ENCODE measurements at regions not wholly inside any gene's neighbourhood (a gene's known extent, or its start where the extent isn't known, plus 50 kb on each side); places are given as distances from the start of the nearest gene placed in this dataset.

GRCh38 chr4:35970366-35970960 lies 273.9 kb downstream of the ARAP2 start:
- H3K36me3 Mint-ChIP-seq, result no peaks in the 10 kb centered on the region
- no peaks in the 10 kb centered on the region for H3K9me3 Mint-ChIP-seq
- DNase-seq, result no peak
- no peak overlapping the region for H3K4me3 Mint-ChIP-seq
- H3K27me3 Mint-ChIP-seq, result peaks cover 7% of the 10 kb centered on the region
- H3K27ac Mint-ChIP-seq, result no peak overlapping the region
- H3K4me1 Mint-ChIP-seq, result peaks cover 2% of the 10 kb centered on the region

DNA sequence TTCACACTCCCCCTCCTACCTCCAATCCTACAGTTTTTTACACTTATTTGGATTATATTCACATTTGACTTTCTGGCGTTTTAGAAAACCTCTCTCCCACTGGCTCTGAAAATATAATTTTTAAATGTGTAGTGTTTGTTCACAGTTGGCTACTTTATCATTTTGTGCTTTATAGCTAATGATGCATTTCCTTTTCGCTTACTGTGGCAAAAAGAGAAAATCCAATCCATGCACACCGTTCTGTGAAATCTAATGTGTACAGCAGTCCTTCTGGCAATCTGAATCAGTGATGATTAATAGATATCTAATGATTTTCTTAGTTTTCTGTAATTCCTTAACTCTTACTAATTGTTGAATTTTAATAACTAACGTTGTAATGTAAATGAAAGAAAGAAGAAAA lies 271.5 kb downstream of the ARAP2 start:
- DNase-seq, result no peak
- Mint-ChIP-seq H3K36me3 (no peaks in the 10 kb centered on the region), H3K9me3 (no peaks in the 10 kb centered on the region), H3K4me3 (no peak overlapping the region), H3K4me1 (peaks cover 8% of the 10 kb centered on the region), H3K27me3 (peaks cover 7% of the 10 kb centered on the region), H3K27ac (no peak overlapping the region)

DNA sequence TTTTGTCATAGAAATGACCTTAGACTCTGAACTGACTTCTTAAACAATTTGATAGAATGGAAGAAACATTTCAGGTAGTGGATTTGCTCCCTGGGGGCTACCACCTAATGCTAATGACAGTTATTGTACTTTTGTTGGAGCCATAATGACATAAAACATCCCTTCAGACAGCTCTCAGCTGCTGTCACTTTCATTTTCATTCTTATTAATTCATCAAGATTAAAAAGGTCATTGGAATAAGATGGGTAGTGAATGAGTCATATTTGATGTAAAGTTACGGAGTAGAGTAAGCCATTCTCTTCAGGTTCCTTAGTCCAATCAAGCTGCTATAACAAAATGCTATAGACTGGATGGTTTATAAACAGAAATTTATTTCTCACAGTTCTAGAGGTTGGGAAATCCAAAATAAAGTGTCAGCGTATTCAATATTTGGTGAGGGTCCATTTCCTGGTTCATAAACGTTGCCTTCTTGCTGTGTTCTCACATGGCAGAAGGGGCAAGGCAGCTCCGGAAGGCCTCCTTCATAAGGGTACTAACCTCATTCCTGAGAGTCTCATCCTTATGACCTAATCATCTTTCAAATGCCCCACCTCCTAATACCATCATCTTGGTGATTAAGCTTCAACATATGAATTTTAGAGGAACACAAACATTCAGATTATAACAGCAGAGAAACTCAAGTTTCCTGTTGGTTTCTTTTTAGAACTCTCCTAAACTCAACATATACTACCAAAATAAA lies 268.5 kb downstream of the ARAP2 start:
- no peak overlapping the region for H3K27ac Mint-ChIP-seq
- no peaks in the 10 kb centered on the region for H3K9me3 Mint-ChIP-seq
- peaks cover 8% of the 10 kb centered on the region for H3K4me1 Mint-ChIP-seq
- peaks cover 10% of the 10 kb centered on the region for H3K27me3 Mint-ChIP-seq
- no peak overlapping the region for H3K4me3 Mint-ChIP-seq
- DNase-seq, result no peak
- H3K36me3 Mint-ChIP-seq, result no peaks in the 10 kb centered on the region

- Mint-ChIP-seq H3K27ac (no peak overlapping the region), H3K27me3 (peaks cover 4% of the 10 kb centered on the region), H3K36me3 (no peaks in the 10 kb centered on the region), H3K4me3 (no peak overlapping the region), H3K4me1 (peaks cover 14% of the 10 kb centered on the region), H3K9me3 (no peaks in the 10 kb centered on the region)
- no peak for DNase-seq
These were observed 265.8 kb downstream of the ARAP2 start for GRCh38 chr4:35978551-35978950.

- DNase-seq, result no peak
- Mint-ChIP-seq H3K27ac (no peak overlapping the region), H3K4me1 (peaks cover 6% of the 10 kb centered on the region), H3K27me3 (peaks cover 4% of the 10 kb centered on the region), H3K4me3 (no peak overlapping the region), H3K9me3 (peaks cover 8% of the 10 kb centered on the region), H3K36me3 (no peaks in the 10 kb centered on the region)
These were observed 262.0 kb downstream of the ARAP2 start for GRCh38 chr4:35982318-35982717.

DNA sequence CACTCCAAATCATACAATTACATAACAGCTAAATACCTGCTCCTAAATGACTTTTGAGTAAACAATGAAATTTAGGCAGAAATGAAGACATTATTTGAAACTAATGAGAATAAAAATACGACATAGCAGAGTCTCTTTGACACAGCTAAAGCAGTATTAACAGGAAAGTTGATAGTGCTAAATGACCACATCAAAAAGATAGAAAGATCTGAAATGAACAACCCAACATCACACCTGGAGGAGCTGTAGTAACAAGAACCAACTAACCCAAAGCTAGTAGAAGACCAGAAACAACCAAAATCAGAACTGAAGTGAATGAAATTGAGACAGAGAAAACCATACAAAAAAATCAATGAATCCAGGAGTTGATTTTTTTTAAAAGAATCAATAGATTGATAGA lies 257.8 kb downstream of the ARAP2 start:
- DNase-seq, result no peak
- Mint-ChIP-seq H3K27me3 (no peaks in the 10 kb centered on the region), H3K27ac (no peak overlapping the region), H3K4me3 (no peak overlapping the region), H3K36me3 (no peaks in the 10 kb centered on the region), H3K4me1 (peaks cover 3% of the 10 kb centered on the region), H3K9me3 (peaks cover 8% of the 10 kb centered on the region)

- no peaks in the 10 kb centered on the region for H3K9me3 Mint-ChIP-seq
These were observed 250.7 kb downstream of the ARAP2 start for GRCh38 chr4:35993606-35994005.

GRCh38 chr4:36000941-36001557 lies 243.3 kb downstream of the ARAP2 start:
- no peaks in the 10 kb centered on the region for H3K9me3 Mint-ChIP-seq
- DNase-seq, result no peak
- no peaks in the 10 kb centered on the region for H3K27me3 Mint-ChIP-seq
- no peaks in the 10 kb centered on the region for H3K36me3 Mint-ChIP-seq
- H3K4me3 Mint-ChIP-seq, result no peak overlapping the region
- no peaks in the 10 kb centered on the region for H3K4me1 Mint-ChIP-seq
- H3K27ac Mint-ChIP-seq, result no peak overlapping the region

More at GRCh38 chr4:35993606-35994005, 250.7 kb downstream of the ARAP2 start:
- Mint-ChIP-seq H3K4me3 (no peak overlapping the region), H3K36me3 (no peaks in the 10 kb centered on the region), H3K27me3 (no peaks in the 10 kb centered on the region), H3K27ac (no peak overlapping the region), H3K4me1 (no peaks in the 10 kb centered on the region)
- DNase-seq, result no peak

- Mint-ChIP-seq H3K9me3 (no peaks in the 10 kb centered on the region), H3K36me3 (no peaks in the 10 kb centered on the region), H3K4me1 (no peaks in the 10 kb centered on the region), H3K4me3 (no peak overlapping the region), H3K27ac (no peak overlapping the region), H3K27me3 (no peaks in the 10 kb centered on the region)
- DNase-seq, result no peak
These were observed 241.3 kb downstream of the ARAP2 start for GRCh38 chr4:36003051-36003450.

GRCh38 chr4:36004204-36004851 lies 240.0 kb downstream of the ARAP2 start:
- no peaks in the 10 kb centered on the region for H3K4me1 Mint-ChIP-seq
- H3K27ac Mint-ChIP-seq, result no peak overlapping the region
- no peak for DNase-seq
- H3K9me3 Mint-ChIP-seq, result peaks cover 2% of the 10 kb centered on the region
- no peak overlapping the region for H3K4me3 Mint-ChIP-seq
- no peaks in the 10 kb centered on the region for H3K27me3 Mint-ChIP-seq
- no peaks in the 10 kb centered on the region for H3K36me3 Mint-ChIP-seq

GRCh38 chr4:36006226-36006625 lies 238.1 kb downstream of the ARAP2 start:
- Mint-ChIP-seq H3K27me3 (no peaks in the 10 kb centered on the region), H3K9me3 (peaks cover 2% of the 10 kb centered on the region), H3K4me1 (no peaks in the 10 kb centered on the region), H3K36me3 (no peaks in the 10 kb centered on the region), H3K4me3 (no peak overlapping the region), H3K27ac (no peak overlapping the region)
- no peak for DNase-seq

- Mint-ChIP-seq H3K36me3 (no peaks in the 10 kb centered on the region), H3K4me1 (no peaks in the 10 kb centered on the region), H3K27ac (no peak overlapping the region), H3K4me3 (no peak overlapping the region), H3K9me3 (peaks cover 2% of the 10 kb centered on the region), H3K27me3 (no peaks in the 10 kb centered on the region)
- no peak for DNase-seq
These were observed 233.9 kb downstream of the ARAP2 start for GRCh38 chr4:36010397-36010929.

- Mint-ChIP-seq H3K4me1 (no peaks in the 10 kb centered on the region), H3K4me3 (no peak overlapping the region), H3K9me3 (peaks cover 2% of the 10 kb centered on the region), H3K36me3 (no peaks in the 10 kb centered on the region), H3K27ac (no peak overlapping the region), H3K27me3 (no peaks in the 10 kb centered on the region)
- no peak for DNase-seq
These were observed 232.9 kb downstream of the ARAP2 start for GRCh38 chr4:36011381-36011780.

DNA sequence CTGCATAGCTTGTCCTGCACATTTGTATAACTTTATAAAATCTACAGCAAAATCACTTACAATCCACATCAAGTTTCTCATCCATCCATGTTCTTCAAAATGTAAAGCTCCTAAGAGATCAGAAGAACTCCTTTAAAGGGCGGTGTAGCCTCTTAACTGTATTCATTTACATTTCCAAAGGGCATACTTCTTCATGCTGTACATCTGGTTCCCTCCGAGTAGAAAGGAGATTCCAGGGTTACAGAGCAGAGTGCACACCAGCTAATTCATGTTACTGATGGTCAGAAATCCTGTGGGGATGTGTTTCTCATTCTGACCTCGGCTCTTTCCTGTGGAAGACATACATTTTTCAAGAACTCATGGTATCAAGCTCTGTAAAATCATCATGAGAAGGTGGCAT lies 231.8 kb downstream of the ARAP2 start:
- H3K9me3 Mint-ChIP-seq, result peaks cover 2% of the 10 kb centered on the region
- no peak overlapping the region for H3K27ac Mint-ChIP-seq
- no peaks in the 10 kb centered on the region for H3K27me3 Mint-ChIP-seq
- H3K4me3 Mint-ChIP-seq, result no peak overlapping the region
- H3K36me3 Mint-ChIP-seq, result no peaks in the 10 kb centered on the region
- H3K4me1 Mint-ChIP-seq, result no peaks in the 10 kb centered on the region
- DNase-seq, result no peak

DNA sequence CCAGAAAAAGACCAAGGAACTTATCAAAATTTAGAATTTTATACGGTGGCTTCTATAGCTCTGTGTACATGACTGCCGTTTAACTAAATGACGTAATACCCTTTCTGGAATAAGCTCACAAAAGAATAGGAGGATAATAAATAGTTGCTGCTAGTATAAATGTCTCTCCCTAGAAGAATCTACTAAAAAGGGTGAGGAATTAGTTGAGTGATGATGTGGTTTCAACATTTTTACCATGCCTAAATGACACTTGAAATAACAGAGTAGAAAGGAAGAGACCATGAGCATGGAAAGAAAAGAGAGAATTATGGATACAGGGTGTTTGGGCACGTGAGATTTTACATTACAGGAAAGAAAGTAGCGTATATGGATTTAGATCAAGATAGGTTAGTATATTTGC lies 231.1 kb downstream of the ARAP2 start:
- H3K27ac Mint-ChIP-seq, result no peak overlapping the region
- H3K4me3 Mint-ChIP-seq, result no peak overlapping the region
- H3K9me3 Mint-ChIP-seq, result peaks cover 2% of the 10 kb centered on the region
- H3K36me3 Mint-ChIP-seq, result no peaks in the 10 kb centered on the region
- H3K27me3 Mint-ChIP-seq, result no peaks in the 10 kb centered on the region
- no peak for DNase-seq
- no peaks in the 10 kb centered on the region for H3K4me1 Mint-ChIP-seq
